ENCODE measurements at regions not wholly inside any gene's neighbourhood (a gene's known extent, or its start where the extent isn't known, plus 50 kb on each side); places are given as distances from the start of the nearest gene placed in this dataset.

DNA sequence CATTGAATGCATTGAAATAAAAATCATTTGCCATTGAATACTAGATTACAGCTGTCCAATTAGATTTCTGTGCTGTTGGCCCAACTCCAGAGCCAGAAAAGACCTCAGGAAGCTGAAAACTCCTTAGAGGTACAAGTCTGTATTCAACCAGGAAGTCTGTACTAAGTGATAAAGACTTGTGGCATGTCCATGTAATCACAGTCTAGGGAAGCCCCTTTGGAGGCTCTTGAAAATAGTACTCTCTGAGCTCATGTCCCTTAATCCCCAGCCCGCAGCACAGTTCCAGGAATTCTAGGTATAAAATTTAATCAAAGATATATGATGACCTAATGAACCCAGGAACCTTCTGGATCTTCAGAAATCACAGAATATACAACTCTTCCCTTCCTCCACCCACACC, 279.4 kb downstream of the RSL24D1 start:
- 54 to 56% methylated on average over 1 of the region's 1 CpG for WGBS, 2 donors
- no peaks in the 10 kb centered on the region for H3K9me3 ChIP-seq
- no peak for DNase-seq
- no peak overlapping the region for H3K27ac ChIP-seq
- intact Hi-C loops (cut with DNase I; ENCODE audit: low total_unique reads), result no loop called here
- no peaks in the 10 kb centered on the region for H3K36me3 ChIP-seq (ENCODE audit: low read depth, missing control alignments)
- H3K4me1 ChIP-seq, result no peaks in the 10 kb centered on the region
- TF ChIP-seq POLR2A (IDR thresholded peaks at IDR 0.05), result no peak
- TF ChIP-seq, protein P1, sequence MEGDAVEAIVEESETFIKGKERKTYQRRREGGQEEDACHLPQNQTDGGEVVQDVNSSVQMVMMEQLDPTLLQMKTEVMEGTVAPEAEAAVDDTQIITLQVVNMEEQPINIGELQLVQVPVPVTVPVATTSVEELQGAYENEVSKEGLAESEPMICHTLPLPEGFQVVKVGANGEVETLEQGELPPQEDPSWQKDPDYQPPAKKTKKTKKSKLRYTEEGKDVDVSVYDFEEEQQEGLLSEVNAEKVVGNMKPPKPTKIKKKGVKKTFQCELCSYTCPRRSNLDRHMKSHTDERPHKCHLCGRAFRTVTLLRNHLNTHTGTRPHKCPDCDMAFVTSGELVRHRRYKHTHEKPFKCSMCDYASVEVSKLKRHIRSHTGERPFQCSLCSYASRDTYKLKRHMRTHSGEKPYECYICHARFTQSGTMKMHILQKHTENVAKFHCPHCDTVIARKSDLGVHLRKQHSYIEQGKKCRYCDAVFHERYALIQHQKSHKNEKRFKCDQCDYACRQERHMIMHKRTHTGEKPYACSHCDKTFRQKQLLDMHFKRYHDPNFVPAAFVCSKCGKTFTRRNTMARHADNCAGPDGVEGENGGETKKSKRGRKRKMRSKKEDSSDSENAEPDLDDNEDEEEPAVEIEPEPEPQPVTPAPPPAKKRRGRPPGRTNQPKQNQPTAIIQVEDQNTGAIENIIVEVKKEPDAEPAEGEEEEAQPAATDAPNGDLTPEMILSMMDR (IDR thresholded peaks at IDR 0.05), result no peak
- H3K27me3 ChIP-seq, result no peaks in the 10 kb centered on the region
- H3K4me3 ChIP-seq, result no peak overlapping the region

DNA sequence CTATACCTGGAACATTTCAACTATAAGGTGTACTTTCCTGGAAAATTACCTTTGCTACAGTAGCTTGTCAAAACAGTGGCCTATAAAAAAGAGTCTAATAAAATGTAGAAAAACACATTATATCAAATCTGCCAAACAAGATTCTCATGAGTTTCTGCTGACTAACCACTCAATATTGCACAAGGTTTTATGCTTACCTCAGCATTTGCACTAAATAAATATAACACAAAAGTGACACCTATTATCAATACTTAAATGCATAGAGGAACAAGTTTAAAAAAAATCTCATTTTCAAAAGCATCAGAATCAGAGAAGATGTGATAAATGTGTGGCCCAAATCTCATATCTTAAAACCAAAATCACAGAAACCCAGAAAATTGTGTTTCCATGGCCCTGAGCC, 281.4 kb downstream of the RSL24D1 start:
- no peak for DNase-seq
- TF ChIP-seq POLR2A (IDR thresholded peaks at IDR 0.05), result no peak
- TF ChIP-seq, protein P1 (IDR thresholded peaks at IDR 0.05), result no peak
- Histone ChIP-seq H3K27ac (no peak overlapping the region), H3K27me3 (no peaks in the 10 kb centered on the region), H3K36me3 (ENCODE audit: low read depth, missing control alignments) (no peaks in the 10 kb centered on the region), H3K4me3 (no peak overlapping the region), H3K9me3 (no peaks in the 10 kb centered on the region), H3K4me1 (no peaks in the 10 kb centered on the region)
- intact Hi-C loops (cut with DNase I; ENCODE audit: low total_unique reads), result no loop called here

DNA sequence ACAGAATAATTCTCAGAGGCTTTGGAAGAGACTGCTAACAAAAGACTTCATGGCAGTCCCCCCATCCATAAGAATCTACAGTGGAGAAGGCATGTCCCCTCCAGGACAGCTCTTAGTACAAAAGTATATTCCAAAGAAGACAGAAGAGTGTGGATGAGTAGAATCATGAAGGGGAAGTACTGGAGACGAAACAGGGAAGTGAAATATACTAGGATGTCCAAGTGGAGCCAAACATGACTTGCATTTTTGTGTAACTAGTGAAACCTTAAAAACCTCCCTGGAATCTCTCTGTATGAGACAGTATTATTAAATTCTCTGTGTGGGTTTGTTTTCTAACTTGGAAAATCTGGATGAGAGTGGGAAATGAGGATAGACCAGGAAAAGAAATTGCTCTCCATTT, 312.4 kb downstream of the RSL24D1 start:
- DNase-seq, result no peak
- H3K4me3 ChIP-seq, result no peak overlapping the region
- no peaks in the 10 kb centered on the region for H3K9me3 ChIP-seq
- TF ChIP-seq, protein P1 (IDR thresholded peaks at IDR 0.05), result no peak
- TF ChIP-seq POLR2A (IDR thresholded peaks at IDR 0.05), result no peak
- H3K27ac ChIP-seq, result no peak overlapping the region
- H3K4me1 ChIP-seq, result no peaks in the 10 kb centered on the region
- 0% methylated on average over 1 of the region's 1 CpG for WGBS, 2 donors
- no peaks in the 10 kb centered on the region for H3K36me3 ChIP-seq (ENCODE audit: low read depth, missing control alignments)
- intact Hi-C loops (cut with DNase I; ENCODE audit: low total_unique reads), result no loop called here
- no peaks in the 10 kb centered on the region for H3K27me3 ChIP-seq

GRCh38 chr15:54859982-54860381, 336.8 kb downstream of the RSL24D1 start:
- Histone ChIP-seq H3K36me3 (ENCODE audit: low read depth, missing control alignments) (no peaks in the 10 kb centered on the region), H3K9me3 (no peaks in the 10 kb centered on the region), H3K27ac (no peak overlapping the region), H3K4me1 (no peaks in the 10 kb centered on the region), H3K4me3 (no peak overlapping the region), H3K27me3 (no peaks in the 10 kb centered on the region)
- no peak for TF ChIP-seq POLR2A (IDR thresholded peaks at IDR 0.05)
- TF ChIP-seq, protein P1 (IDR thresholded peaks at IDR 0.05), result no peak
- no peak for DNase-seq
- intact Hi-C loops (cut with DNase I; ENCODE audit: low total_unique reads), result no loop called here

- no peak for DNase-seq
- no peaks in the 10 kb centered on the region for H3K4me1 ChIP-seq
- no peak overlapping the region for H3K4me3 ChIP-seq
- intact Hi-C loops (cut with DNase I; ENCODE audit: low total_unique reads), result no loop called here
- WGBS, 2 donors, result 80 to 97% methylated on average over 1 of the region's 1 CpG
- no peaks in the 10 kb centered on the region for H3K27me3 ChIP-seq
- TF ChIP-seq POLR2A (IDR thresholded peaks at IDR 0.05), result no peak
- TF ChIP-seq, protein P1 (IDR thresholded peaks at IDR 0.05), result no peak
- no peaks in the 10 kb centered on the region for H3K36me3 ChIP-seq (ENCODE audit: low read depth, missing control alignments)
- no peaks in the 10 kb centered on the region for H3K9me3 ChIP-seq
- H3K27ac ChIP-seq, result no peak overlapping the region
Observed at GRCh38 chr15:54854667-54855066, 342.1 kb downstream of the RSL24D1 start.

Data from testis (tissue), 2 donors.